ENCODE measurements at regions not wholly inside any gene's neighbourhood (a gene's known extent, or its start where the extent isn't known, plus 50 kb on each side); places are given as distances from the start of the nearest gene placed in this dataset.

GRCh38 chr14:29273513-29273912 is 506.9 kb downstream of the FOXG1 start:
- H3K27ac ChIP-seq (ENCODE audit: low read depth, low read length), result no peak overlapping the region
- no peaks in the 10 kb centered on the region for H3K79me2 ChIP-seq (ENCODE audit: insufficient read depth, low read length)
- no peak for DNase-seq (ENCODE audit: insufficient read length, low spot score, missing footprints)
- H3K4me3 ChIP-seq (ENCODE audit: insufficient read depth, low read length), result no peak overlapping the region
- H3K4me2 ChIP-seq (ENCODE audit: insufficient read depth, low read length), result no peak overlapping the region
- H3K9me3 ChIP-seq (ENCODE audit: low read depth, low read length), result no peaks in the 10 kb centered on the region
- H3K4me1 ChIP-seq (ENCODE audit: insufficient read depth, low read length), result no peaks in the 10 kb centered on the region
- H4K20me1 ChIP-seq (ENCODE audit: insufficient read depth, low read length), result no peaks in the 10 kb centered on the region
- no peaks in the 10 kb centered on the region for H3K27me3 ChIP-seq (ENCODE audit: insufficient read depth, low read length)
- TF ChIP-seq, protein P1, sequence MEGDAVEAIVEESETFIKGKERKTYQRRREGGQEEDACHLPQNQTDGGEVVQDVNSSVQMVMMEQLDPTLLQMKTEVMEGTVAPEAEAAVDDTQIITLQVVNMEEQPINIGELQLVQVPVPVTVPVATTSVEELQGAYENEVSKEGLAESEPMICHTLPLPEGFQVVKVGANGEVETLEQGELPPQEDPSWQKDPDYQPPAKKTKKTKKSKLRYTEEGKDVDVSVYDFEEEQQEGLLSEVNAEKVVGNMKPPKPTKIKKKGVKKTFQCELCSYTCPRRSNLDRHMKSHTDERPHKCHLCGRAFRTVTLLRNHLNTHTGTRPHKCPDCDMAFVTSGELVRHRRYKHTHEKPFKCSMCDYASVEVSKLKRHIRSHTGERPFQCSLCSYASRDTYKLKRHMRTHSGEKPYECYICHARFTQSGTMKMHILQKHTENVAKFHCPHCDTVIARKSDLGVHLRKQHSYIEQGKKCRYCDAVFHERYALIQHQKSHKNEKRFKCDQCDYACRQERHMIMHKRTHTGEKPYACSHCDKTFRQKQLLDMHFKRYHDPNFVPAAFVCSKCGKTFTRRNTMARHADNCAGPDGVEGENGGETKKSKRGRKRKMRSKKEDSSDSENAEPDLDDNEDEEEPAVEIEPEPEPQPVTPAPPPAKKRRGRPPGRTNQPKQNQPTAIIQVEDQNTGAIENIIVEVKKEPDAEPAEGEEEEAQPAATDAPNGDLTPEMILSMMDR (IDR thresholded peaks at IDR 0.05; ENCODE audit: extremely low read depth, low read depth, low read length), result peak; percentile 6
- no peak overlapping the region for H2AFZ ChIP-seq (ENCODE audit: low read length)
- no peaks in the 10 kb centered on the region for H3K36me3 ChIP-seq (ENCODE audit: insufficient read depth, low read length)

DNA sequence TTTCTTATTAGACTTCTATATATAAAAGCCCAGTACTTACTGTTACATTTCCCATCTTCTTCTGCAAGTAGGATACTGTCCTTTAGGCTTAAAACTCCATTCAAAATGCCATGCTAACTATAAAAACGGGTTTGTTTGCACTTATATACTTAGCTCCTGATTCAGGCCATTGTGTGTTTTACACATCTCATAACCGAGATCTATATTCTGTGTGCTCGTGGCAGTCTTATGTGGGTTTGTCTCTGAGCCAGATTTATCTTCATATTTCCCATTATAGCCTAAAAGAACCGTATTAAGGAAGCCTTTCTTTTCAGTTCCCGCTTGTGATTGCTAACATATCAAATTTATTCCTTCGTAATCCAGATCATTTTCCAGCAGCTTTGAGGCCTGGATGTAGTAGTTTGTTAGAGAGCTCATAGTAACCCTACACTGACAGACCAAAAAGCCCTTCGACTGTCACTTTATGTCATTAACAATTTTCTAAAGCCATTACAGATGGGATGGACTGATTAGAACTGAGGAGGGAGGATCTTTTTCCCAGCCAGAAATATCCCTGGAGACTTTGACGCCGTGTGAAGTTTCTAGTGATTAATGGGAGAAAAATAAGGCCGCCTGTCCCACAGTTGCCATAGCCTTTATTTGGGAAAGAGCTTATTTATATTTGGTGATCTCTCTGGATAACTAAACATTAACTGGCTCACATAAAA is 508.5 kb downstream of the FOXG1 start:
- H3K27ac ChIP-seq (ENCODE audit: low read depth, low read length), result no peak overlapping the region
- H3K9me3 ChIP-seq (ENCODE audit: low read depth, low read length), result no peaks in the 10 kb centered on the region
- H3K79me2 ChIP-seq (ENCODE audit: insufficient read depth, low read length), result no peaks in the 10 kb centered on the region
- TF ChIP-seq, protein P1 (IDR thresholded peaks at IDR 0.05; ENCODE audit: extremely low read depth, low read depth, low read length), result no peak
- H2AFZ ChIP-seq (ENCODE audit: low read length), result peak overlapping the region; percentile 17
- H3K4me1 ChIP-seq (ENCODE audit: insufficient read depth, low read length), result no peaks in the 10 kb centered on the region
- DNase-seq (ENCODE audit: insufficient read length, low spot score, missing footprints), result no peak
- H3K36me3 ChIP-seq (ENCODE audit: insufficient read depth, low read length), result no peaks in the 10 kb centered on the region
- H3K4me3 ChIP-seq (ENCODE audit: insufficient read depth, low read length), result no peak overlapping the region
- no peaks in the 10 kb centered on the region for H4K20me1 ChIP-seq (ENCODE audit: insufficient read depth, low read length)
- no peak overlapping the region for H3K4me2 ChIP-seq (ENCODE audit: insufficient read depth, low read length)
- no peaks in the 10 kb centered on the region for H3K27me3 ChIP-seq (ENCODE audit: insufficient read depth, low read length)

DNA sequence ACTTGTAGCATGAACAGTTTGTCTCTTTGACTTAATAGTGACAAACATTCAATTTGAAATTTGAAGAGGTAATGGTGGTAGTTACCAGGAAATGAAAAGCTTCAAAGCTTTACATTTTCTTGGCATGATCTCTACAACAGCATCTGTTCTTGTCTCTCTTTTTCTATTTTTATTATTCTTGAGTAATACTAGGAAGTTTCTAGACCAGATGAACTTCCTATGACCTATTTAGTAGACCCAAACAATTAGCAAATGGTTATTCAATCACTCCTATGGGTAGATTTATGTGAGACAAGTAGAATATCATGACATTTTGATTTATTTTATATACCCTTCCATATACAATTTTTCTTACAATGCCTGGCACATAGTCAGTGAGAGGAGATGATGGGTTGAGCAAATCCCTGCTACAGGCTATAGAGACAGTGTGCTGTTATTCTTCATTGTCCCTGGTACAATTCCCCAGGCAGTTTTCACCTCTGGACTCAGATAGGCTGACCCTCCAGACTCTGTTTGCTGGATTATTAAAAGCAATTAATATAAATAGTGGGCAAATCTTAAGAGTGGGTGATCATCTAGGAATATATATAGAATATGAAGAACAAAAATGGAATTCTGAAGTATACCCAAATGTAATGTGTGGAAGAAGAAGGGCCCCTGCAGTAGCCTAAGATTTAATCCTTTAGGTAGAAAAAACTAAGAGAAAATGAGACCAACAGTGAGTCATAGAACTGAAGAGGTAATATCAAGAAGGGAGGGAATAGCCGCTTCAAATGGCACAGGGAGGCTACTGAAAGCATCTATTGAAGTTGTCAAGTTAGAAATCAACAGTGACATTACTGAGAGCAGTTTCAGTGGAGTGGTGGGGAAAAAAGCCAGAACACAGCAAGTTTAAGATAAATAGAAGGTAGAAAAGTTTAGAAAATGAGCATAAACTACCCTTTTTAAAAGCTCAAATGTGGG is 512.0 kb downstream of the FOXG1 start:
- H3K36me3 ChIP-seq (ENCODE audit: insufficient read depth, low read length), result no peaks in the 10 kb centered on the region
- no peak for DNase-seq (ENCODE audit: insufficient read length, low spot score, missing footprints)
- no peak overlapping the region for H3K27ac ChIP-seq (ENCODE audit: low read depth, low read length)
- H3K4me2 ChIP-seq (ENCODE audit: insufficient read depth, low read length), result no peak overlapping the region
- TF ChIP-seq, protein P1 (IDR thresholded peaks at IDR 0.05; ENCODE audit: extremely low read depth, low read depth, low read length), result no peak
- H3K27me3 ChIP-seq (ENCODE audit: insufficient read depth, low read length), result no peaks in the 10 kb centered on the region
- H4K20me1 ChIP-seq (ENCODE audit: insufficient read depth, low read length), result no peaks in the 10 kb centered on the region
- H3K4me3 ChIP-seq (ENCODE audit: insufficient read depth, low read length), result no peak overlapping the region
- H3K79me2 ChIP-seq (ENCODE audit: insufficient read depth, low read length), result no peaks in the 10 kb centered on the region
- H2AFZ ChIP-seq (ENCODE audit: low read length), result no peak overlapping the region
- no peaks in the 10 kb centered on the region for H3K9me3 ChIP-seq (ENCODE audit: low read depth, low read length)
- H3K4me1 ChIP-seq (ENCODE audit: insufficient read depth, low read length), result peaks cover 14% of the 10 kb centered on the region

GRCh38 chr14:29282169-29282568 is 515.6 kb downstream of the FOXG1 start:
- Histone ChIP-seq H2AFZ (ENCODE audit: low read length) (peak overlapping the region; percentile 57), H3K79me2 (ENCODE audit: insufficient read depth, low read length) (no peaks in the 10 kb centered on the region), H3K27ac (ENCODE audit: low read depth, low read length) (peak overlapping the region; percentile 52), H3K4me2 (ENCODE audit: insufficient read depth, low read length) (peak overlapping the region; percentile 29), H3K4me1 (ENCODE audit: insufficient read depth, low read length) (peaks cover 14% of the 10 kb centered on the region), H4K20me1 (ENCODE audit: insufficient read depth, low read length) (no peaks in the 10 kb centered on the region), H3K27me3 (ENCODE audit: insufficient read depth, low read length) (no peaks in the 10 kb centered on the region), H3K9me3 (ENCODE audit: low read depth, low read length) (no peaks in the 10 kb centered on the region), H3K4me3 (ENCODE audit: insufficient read depth, low read length) (no peak overlapping the region), H3K36me3 (ENCODE audit: insufficient read depth, low read length) (no peaks in the 10 kb centered on the region)
- TF ChIP-seq, protein P1 (IDR thresholded peaks at IDR 0.05; ENCODE audit: extremely low read depth, low read depth, low read length), result no peak
- DNase-seq (ENCODE audit: insufficient read length, low spot score, missing footprints), result peak; percentile 38
